Activated CD4-positive, alpha-beta T cell treated with anti-CD3 and anti-CD28 coated beads, Interleukin-2, Interleukin-4, amounts not matched to agents 100 ng/mL and 50 ng/mL, durations not matched to agents 16 hours and 8 hours (primary cell): ENCODE measurements at regions not wholly inside any gene's neighbourhood (a gene's known extent, or its start where the extent isn't known, plus 50 kb on each side); places are given as distances from the start of the nearest gene placed in this dataset.

Experiments
- DNase-seq: peaks from one replicate; pipeline ENCODE4 v3.0.0-alpha.2; 2020; ENCODE audit warnings: low spot score

GRCh38 chr12:91622981-91623380 is 440.4 kb upstream of the DCN start:
- DNase-seq, result no peak

DNA sequence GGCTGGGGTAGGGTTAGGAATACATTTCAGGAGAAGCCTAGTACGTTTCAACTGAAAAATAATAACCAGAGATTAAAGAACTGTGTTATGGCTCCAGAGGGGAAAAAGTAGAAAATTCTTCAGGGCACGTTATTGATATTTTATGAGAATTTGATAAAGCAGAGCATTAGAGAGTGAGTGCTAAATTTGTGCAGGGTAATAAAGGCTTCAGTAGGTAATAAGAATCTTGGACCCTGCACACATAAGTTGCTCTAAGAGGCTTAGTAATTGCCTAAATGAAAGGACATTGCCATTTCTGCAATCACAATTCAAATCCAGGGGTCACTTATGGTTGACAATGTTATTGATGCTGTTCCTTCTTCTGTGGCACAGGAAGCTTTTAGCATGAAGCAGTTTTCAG is 439.4 kb upstream of the DCN start:
- no peak for DNase-seq

DNA sequence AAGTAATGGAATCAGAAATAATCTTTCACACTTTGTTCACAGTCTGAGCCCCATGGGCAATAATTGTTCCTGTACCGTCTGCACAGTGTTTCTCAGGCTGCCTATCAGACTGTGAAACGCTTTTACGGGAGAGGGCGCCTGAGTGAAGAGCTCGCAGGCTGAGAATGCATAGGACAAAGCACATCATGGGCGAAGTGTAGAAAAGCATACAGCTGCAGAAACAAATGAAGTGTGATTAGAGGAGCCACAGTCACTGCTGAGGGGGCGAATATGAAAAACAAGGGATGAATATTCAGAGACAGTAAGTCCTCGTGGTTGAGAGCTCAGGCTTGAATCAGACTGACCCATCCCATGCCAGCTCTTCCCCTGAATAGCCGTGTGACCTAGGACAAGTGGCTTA is 438.4 kb upstream of the DCN start:
- no peak for DNase-seq

- DNase-seq, result no peak
These were observed 437.8 kb upstream of the DCN start for GRCh38 chr12:91620422-91620821.

- no peak for DNase-seq
These were observed 435.7 kb upstream of the DCN start for GRCh38 chr12:91618281-91618680.

DNA sequence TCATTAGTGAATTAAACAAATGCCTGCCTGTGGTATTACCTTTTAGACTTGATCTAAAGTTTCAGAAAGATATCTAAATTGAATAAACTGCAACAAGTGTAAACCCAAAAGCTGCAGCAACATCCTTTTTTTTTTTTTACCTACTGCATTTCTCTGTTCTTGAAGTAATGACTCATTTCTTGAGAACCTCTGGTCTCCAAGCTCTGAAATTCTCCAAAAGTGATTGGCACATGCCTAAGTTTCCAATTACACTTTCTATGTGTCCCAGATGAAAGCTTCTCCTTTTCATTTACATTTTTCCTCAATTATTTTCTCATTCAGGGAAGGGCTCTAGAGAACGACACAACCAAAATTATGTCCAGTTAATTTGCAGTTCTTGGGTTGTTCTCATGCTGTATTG is 435.2 kb upstream of the DCN start:
- no peak for DNase-seq

DNA sequence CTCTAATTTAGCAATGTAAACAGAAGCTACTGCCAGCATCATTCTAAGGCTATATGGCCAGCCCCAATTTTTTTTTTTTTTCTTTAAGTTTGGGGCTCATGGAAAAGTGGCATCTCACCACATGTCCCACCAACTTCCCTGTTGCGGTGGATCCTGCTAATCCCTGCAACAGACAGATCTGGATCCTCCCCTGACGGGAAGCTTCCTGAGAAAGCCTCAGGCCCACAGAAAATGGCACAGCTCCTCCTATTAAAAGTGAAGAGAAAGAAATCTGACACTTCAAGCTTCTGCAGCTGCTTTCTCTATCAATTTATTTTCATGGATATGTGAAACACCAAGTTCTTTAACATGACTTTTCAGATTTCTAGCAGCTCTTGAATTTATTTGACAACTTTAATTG is 433.8 kb upstream of the DCN start:
- no peak for DNase-seq

DNA sequence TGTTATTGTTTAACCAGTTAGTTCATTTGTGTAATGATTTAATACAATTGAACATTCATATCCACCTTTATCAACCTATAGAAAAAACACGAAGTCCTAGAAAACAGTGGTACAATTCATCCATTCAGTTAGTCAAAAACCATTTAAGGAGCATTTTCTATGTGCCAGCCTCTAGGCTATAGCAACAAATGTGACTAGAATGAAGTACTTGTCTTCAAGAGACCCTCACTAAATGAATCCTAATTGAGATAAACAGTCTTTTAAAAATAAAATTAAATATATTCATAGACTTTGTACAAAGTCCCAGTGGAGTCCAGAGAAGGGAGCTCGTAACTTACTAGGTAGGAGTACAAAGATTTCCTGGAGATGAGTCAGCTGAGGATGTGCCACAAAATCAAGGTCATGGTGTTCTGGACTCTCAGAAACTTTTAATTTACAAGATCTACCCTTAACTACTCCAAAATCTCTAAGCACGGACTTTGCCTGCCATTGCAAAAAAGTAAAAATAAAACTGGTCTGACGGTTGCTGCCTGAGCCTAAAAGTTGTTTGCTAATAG is 430.7 kb upstream of the DCN start:
- DNase-seq, result no peak

DNA sequence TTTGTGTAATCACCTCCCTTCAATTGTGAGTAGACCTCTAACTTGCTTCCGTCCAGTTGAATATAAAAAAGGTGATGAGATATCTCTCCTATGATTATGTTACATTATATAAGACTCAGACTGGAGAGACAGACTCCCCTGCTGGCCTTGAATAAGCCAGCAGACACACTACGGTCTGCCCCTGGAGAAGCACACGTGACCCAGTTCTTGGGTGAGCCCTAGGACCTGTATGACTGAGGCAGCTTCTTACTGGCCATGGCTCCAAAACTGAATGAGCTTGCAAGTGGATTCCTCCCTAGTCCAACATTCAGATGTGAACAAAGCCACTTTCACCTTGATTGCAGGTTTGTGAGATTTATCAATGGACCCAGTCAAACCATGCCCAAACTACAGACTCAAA is 427.9 kb upstream of the DCN start:
- no peak for DNase-seq

- no peak for DNase-seq
These were observed 426.7 kb upstream of the DCN start for GRCh38 chr12:91609283-91609682.

- DNase-seq, result no peak
These were observed 425.9 kb upstream of the DCN start for GRCh38 chr12:91608542-91608941.

DNA sequence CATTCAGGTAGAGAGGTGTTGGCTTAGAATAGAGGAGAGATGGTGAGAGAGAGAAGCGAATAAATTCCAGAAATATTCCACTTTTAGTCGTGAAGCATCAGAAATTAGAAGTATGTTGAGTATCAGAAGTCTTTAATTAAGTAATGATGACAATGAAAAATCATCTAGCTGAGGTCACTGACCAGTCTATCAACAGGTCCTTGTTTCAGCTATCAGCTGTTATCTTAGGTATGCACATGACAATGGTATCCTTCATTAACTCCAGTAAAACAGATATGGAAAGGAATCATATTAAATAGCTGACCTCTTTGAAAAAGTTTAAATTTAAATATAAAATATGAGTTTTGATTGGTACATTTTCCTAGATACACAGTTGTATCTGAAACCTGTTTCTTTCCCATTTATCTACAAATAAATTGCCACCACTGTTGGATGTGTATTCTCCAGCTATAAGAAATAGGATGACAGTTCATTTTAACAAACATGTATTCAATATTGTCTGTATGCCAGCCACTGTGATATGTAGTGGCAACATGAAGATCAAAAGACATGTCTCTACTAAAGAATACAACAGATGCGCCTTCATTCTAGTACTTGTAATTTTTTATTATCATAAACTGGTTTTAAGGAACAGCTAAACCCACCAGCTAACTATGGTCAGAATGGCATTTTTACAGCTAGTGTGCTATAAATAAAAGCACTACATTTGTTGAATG is 424.2 kb upstream of the DCN start:
- DNase-seq, result no peak

- DNase-seq, result no peak
These were observed 422.3 kb upstream of the DCN start for GRCh38 chr12:91604897-91605296.

DNA sequence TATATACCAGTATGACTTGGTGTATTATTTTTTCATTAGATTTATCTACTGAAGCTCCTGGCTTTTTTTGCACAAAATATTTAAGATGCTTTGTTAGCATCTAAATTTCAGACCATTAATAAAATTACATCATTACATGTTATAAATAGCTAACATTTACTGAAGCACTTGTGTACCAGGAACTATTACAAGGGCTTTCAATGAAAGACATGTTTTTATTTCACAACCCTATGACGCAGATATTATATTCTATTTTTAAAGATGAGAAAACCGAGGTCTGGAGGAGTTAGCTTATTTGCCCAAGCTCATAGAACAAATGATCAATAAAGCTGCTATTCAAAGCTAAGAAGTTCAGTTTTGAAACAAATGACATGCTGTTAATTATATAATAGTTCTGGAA is 420.4 kb upstream of the DCN start:
- DNase-seq, result no peak

- no peak for DNase-seq
These were observed 418.4 kb upstream of the DCN start for GRCh38 chr12:91601054-91601453.

DNA sequence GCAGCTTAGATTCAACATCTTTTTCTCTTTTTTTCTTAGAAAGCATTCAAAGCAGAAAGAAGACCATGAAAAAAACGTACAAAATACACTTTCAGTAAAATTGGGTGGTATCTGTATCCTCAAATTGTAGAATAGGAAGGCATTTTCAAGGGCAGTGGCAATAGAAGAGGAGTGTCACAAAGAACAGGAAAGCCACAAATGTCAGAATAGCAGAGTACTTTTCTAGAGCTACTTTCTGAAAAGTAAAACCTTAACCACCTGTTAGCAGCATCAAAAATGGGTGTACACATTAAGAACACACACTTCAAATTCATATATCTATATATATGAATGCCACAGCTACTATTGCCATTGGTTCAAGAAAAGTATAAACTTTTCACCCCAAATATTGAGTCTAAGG is 412.1 kb upstream of the DCN start:
- DNase-seq, result no peak

- peak; percentile 15 for DNase-seq
These were observed 409.0 kb upstream of the DCN start for GRCh38 chr12:91591639-91591987.

DNA sequence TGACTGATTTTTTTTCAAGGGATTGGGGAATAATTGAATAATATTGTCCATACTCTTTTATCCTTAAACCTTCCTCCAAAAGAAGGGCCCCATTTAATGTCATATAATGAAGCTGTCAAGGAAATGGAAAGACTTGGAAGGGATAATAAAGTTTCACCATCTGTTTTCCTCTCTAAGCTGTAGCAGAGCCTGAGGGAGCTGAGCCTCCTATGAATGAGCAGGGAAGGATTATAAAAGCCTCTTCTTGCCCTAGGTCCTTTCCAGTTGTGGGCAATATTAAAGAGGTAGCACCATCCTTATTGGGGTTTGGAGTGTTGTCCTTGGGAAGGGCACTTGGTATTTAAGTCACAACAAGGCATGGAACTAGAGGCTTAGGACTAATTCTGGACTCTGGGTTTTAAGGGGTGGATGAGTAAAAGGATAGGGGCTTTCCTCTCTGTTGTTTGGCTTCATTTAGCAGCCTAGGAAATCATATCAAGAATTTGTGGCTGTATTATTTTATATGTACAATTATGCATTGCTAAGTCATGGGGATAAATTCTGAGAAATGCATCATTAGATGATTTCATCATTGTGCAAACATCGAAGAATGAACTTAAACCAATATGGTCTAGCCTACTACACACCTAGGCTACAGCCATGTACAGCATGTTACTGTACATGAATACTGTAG is 408.5 kb upstream of the DCN start:
- no peak for DNase-seq

DNA sequence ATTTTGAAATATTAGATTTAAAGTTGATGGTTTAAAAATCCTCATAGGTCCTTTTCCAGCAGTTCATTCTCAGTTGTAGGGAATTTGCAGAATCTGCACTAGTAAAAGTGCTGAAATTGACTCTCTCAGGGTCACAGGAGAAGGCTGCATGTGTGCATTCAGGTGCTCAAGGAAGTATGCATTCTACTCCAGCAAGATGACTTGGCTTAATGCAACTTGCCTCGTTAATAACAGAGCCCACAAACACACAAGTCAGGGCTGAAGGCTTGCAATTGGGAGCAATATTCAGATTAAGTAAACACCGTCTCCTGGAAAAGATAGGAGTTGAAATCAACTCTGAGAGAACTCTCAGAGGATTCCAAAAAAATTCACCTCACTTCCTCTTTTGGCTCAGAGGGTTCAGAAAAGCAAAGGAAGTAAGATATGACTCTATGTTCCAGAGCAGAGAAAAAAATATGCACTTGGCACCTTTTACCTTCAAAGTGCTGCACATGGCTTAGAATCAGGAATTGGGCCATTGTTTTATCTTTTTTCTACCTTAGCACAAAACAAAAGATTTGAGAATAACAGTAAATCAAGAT is 406.3 kb upstream of the DCN start:
- no peak for DNase-seq

DNA sequence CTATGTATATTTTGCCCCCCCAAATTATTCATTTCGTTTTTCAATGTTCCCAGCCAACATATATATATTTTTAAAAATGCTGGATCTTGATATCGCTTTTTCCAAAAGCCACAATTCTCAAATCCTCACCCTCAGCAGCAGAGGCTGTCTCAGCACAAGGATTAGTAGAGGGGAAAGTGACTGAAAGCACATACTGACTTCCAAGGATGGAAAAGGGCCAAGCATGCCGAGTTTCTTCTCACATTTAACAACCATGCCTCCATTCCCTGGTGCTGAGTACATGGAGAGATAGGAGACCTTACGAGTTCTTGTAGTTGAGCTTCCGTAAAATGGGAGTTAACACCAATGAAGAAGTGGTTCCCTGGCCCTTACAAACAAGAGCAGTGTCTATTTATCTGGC is 403.4 kb upstream of the DCN start:
- no peak for DNase-seq

DNA sequence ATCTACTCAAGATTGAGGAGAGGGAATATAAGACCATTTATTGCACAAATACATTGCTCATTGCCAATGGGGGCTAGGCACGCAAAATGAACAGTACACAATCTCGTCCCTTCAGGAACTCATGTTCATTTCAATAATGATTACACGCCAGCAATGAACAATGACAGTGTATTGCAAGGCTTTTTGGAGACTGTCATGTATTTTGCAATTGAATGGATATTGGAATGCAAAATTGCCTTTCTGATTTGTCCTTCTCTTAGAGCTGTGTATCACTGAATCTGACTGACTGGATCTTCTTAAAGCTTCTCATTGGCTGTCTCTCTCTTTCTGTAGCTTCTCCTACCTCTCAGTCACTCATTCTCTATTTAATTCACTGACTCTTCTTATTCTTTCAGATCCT is 400.2 kb upstream of the DCN start:
- no peak for DNase-seq

DNA sequence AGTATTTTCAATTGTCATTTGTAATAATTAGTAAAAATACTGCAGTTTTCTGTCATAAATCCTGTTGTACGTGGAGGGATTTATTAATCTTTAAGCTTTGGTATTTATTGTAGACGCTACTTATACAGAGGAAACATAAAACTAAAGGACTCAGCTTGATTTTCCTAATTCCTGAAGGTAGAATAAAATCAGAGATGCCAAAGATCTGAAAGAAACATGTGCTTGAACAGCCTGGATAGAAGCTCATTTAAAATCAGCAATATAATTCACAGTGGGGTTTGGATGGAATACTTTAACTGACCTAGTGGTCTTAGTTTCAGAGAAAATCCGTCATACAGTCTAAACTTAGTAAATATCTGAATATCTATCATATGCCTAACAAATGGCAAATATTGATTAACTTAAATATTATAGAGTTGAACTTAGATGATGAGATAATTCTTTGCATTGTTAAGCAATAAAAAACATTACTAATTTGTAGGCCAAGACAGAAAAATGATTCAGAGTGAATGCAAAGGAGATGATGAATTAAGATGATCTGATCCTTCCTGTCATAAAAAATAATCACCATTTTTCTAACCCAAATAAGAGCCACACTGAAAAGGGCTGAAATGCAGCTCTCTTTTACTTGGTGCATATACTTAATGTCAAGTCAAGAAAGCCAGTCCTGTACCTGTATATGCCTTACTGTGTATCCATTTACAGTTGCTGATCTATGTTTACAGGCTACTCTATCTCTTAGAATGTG is 397.1 kb upstream of the DCN start:
- DNase-seq, result no peak
